ENCODE measurements at regions not wholly inside any gene's neighbourhood (a gene's known extent, or its start where the extent isn't known, plus 50 kb on each side); places are given as distances from the start of the nearest gene placed in this dataset.
"Not testable (repeated sequence)": the region's sequence is repeated elsewhere in the genome, so short reads cannot be mapped to it uniquely, and the experiment has no call there.

- no peak overlapping the region for H3K27ac ChIP-seq
- TF ChIP-seq CTCF (IDR thresholded peaks at IDR 0.05) (no peak), ZFX (IDR thresholded peaks at IDR 0.05; ENCODE audit: borderline replicate concordance) (no peak)
These were observed 166.6 kb downstream of the LHFPL1 start for GRCh38 chrX:112513154-112513553.

GRCh38 chrX:112512509-112512908 lies 167.2 kb downstream of the LHFPL1 start:
- no peak overlapping the region for H3K27ac ChIP-seq
- TF ChIP-seq ZFX (IDR thresholded peaks at IDR 0.05; ENCODE audit: borderline replicate concordance): no peak

GRCh38 chrX:112510629-112511028 lies 169.1 kb downstream of the LHFPL1 start:
- no peak for TF ChIP-seq CTCF (IDR thresholded peaks at IDR 0.05)
- no peak for TF ChIP-seq ZFX (IDR thresholded peaks at IDR 0.05; ENCODE audit: borderline replicate concordance)
- no peak overlapping the region for H3K27ac ChIP-seq

- H3K27ac ChIP-seq: no peak overlapping the region
- TF ChIP-seq ZFX (IDR thresholded peaks at IDR 0.05; ENCODE audit: borderline replicate concordance) (no peak), CTCF (IDR thresholded peaks at IDR 0.05) (no peak)
These were observed 202.1 kb downstream of the LHFPL1 start for GRCh38 chrX:112477653-112478052.

- no peak overlapping the region for H3K27ac ChIP-seq
- TF ChIP-seq CTCF (IDR thresholded peaks at IDR 0.05) (no peak), ZFX (IDR thresholded peaks at IDR 0.05; ENCODE audit: borderline replicate concordance) (no peak)
These were observed 206.1 kb downstream of the LHFPL1 start for GRCh38 chrX:112473654-112474053.

- H3K27ac ChIP-seq: no peak overlapping the region
- TF ChIP-seq CTCF (IDR thresholded peaks at IDR 0.05) (no peak), ZFX (IDR thresholded peaks at IDR 0.05; ENCODE audit: borderline replicate concordance) (no peak)
These were observed 209.2 kb downstream of the LHFPL1 start for GRCh38 chrX:112470551-112470950.

- not testable (repeated sequence) for H3K27ac ChIP-seq
These were observed 217.7 kb downstream of the LHFPL1 start for GRCh38 chrX:112461949-112462450.

- no peak overlapping the region for H3K27ac ChIP-seq
- TF ChIP-seq ZFX (IDR thresholded peaks at IDR 0.05; ENCODE audit: borderline replicate concordance) (no peak), CTCF (IDR thresholded peaks at IDR 0.05) (no peak)
These were observed 221.9 kb downstream of the LHFPL1 start for GRCh38 chrX:112457788-112458187.
